ENCODE measurements at regions not wholly inside any gene's neighbourhood (a gene's known extent, or its start where the extent isn't known, plus 50 kb on each side); places are given as distances from the start of the nearest gene placed in this dataset.

DNA sequence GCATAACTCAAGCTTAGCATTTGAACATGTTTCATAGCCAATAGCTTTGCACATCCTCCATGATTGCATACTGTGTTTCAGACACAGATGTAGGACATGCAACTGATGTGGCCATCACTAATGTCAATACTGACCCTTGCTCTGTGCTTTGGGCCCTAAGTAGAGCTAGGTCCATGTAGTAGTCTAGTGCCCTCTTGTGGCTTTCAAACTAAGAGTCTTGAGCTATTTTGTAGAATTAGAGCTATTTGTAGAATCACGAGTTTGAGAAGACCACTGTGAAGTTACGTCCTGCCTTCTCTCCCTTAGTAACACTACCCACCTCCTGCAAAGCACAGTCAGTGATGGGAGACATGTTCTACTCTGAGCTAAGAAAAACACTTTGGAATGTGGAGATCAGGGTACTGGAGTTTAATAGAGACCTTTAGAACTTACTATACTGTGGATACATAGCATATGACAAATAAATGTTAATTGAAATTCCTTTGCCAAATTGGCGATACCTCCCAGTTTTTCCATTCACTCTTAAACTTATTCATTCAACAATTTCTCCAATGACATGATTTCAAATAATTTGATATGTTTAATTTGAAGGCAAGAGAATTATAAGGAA is 306.5 kb upstream of the TNP1 start:
- no peak overlapping the region for H3K4me3 ChIP-seq (ENCODE audit: low read depth, low read length)
- TF ChIP-seq, protein P1, sequence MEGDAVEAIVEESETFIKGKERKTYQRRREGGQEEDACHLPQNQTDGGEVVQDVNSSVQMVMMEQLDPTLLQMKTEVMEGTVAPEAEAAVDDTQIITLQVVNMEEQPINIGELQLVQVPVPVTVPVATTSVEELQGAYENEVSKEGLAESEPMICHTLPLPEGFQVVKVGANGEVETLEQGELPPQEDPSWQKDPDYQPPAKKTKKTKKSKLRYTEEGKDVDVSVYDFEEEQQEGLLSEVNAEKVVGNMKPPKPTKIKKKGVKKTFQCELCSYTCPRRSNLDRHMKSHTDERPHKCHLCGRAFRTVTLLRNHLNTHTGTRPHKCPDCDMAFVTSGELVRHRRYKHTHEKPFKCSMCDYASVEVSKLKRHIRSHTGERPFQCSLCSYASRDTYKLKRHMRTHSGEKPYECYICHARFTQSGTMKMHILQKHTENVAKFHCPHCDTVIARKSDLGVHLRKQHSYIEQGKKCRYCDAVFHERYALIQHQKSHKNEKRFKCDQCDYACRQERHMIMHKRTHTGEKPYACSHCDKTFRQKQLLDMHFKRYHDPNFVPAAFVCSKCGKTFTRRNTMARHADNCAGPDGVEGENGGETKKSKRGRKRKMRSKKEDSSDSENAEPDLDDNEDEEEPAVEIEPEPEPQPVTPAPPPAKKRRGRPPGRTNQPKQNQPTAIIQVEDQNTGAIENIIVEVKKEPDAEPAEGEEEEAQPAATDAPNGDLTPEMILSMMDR (IDR thresholded peaks at IDR 0.05; ENCODE audit: low read depth, low read length): peak; percentile 30; the same call in 1 of the 2 replicates

DNA sequence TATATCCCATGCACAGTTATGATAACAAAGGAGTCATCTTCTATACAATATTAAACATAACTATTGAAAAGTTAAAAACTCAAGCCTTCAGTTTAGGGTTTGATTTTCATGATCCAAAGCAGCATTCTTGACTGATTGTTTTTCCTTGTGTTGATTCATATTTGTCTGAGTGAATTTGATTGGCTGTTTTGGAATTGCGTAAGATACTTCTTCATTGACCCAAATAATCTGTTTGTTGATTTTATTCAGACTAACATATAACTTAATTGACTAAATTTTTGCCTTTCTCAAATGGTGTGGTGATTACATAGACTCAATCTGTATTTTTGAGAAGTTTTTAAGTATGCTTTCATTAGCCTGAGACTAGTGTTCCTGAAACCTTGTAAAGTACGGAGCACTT is 305.7 kb upstream of the TNP1 start:
- no peak overlapping the region for H3K4me3 ChIP-seq (ENCODE audit: low read depth, low read length)
- TF ChIP-seq, protein P1 (IDR thresholded peaks at IDR 0.05; ENCODE audit: low read depth, low read length): no peak

DNA sequence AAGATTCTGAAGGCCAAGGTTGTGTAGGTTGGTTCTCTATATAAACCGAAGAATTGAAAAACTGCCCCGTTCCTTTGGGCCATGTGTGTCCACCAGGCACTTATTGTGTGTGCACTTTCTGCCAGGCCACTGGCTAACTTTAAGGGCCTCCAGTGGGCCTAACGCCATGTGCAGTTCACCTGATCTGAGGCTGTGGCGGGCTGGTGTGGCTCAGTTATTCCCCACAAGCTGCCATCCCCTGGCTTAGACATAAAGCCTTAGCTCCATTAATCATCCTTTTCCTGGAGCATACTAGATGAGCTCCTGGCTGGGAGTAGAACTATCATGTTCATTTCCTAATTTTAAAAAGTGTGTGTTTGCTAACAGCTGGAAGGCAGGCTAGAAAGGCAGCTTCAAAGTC is 304.1 kb upstream of the TNP1 start:
- TF ChIP-seq, protein P1 (IDR thresholded peaks at IDR 0.05; ENCODE audit: low read depth, low read length): no peak
- H3K4me3 ChIP-seq (ENCODE audit: low read depth, low read length): no peak overlapping the region

DNA sequence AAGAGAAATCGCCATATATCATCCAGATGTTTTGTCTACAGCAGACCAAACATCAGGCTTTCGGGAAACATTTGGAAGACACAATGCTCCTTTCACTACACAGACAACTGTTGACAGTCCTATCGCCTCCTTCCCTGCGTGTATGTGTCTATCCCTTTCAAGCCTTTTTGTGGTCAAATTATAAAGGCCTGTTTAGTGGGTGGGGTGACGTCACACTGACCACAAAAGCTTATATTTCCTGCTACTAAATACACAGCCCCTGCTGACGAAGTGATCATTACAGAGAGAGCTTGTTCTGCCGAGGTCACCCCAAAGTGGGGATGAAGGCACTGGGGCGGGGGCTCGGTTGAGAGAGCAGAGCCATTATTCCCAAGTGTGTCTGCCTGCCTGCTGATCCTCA is 302.7 kb upstream of the TNP1 start:
- H3K4me3 ChIP-seq (ENCODE audit: low read depth, low read length): no peak overlapping the region

DNA sequence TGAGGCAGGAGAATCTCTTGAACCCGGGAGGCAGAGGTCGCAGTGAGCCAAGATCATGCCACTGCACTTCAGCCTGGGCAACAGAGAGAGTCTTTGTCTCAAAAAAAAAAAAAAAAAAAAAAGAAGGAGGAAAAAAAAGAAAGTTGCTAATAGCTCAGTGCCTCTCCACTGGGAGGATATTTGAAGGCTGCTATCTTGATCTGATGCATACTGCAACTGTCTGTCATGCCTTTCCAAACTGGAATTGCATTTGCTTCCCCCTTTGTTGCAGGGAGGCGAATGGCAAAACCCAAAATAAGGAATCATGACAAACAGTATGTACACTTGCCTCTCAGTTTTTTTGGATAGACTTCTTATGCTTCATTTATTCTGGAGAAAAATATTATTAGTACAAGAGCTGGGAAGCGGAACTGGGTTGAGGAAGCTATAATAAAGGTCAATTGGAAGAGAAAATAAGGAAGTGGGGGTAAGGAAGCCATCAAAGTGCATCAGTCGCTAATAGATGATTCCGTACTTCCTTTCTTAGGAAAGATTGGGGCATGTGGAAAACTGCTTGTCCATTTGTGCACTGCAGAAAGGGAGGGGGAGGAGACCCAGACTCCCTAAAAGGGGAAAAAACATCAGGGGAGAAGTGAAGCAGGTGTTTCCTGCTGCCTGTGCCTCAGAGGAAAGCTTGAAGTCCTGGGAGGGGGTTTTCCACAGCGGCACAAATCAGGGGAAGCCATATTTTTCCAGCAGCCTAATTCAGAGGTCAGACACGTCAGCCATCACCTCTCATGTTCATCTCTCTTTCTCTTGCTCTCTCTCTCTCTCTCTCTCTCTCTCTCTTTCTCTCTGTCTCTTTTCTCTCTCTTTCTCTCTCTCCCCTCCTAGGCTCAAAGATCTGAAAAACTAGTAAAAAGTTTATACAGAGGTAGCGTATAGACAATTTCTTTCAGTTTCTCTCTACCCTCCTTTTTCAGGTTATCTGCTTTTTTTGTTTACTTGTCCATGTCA is 301.4 kb upstream of the TNP1 start:
- TF ChIP-seq, protein P1 (IDR thresholded peaks at IDR 0.05; ENCODE audit: low read depth, low read length): no peak
- H3K4me3 ChIP-seq (ENCODE audit: low read depth, low read length): no peak overlapping the region

More for the DNA sequence above, 302.7 kb upstream of the TNP1 start:
- TF ChIP-seq, protein P1 (IDR thresholded peaks at IDR 0.05; ENCODE audit: low read depth, low read length): no peak

DNA sequence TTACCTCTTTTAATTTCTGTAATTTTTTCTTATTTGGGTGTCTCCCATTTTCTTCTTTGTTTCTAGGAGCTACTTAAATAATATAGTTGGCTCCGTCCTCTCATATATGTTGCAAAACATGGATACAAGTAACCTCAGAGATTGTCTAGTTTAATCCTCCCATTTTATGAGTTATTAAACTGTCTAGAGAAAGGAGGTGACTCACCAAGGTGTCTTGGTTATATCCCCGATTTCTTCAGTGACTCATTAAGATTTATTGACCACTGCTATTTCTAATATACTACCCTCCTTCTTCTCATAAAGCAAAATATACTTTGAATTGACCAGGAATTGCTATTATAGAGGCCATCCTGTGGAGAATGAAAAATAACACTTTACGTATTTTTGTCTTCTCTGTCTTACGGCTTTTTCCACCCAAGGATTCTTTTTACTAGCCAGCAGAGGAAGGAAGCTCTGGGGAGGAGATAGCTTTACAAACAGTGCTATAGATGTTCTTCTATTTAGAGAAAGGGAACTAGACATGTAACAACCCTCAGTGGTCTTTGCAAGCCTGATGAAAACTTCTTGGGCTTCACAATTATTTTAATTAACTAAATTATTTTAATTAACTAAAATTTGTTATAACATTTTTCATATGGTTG is 300.4 kb upstream of the TNP1 start:
- TF ChIP-seq, protein P1 (IDR thresholded peaks at IDR 0.05; ENCODE audit: low read depth, low read length): no peak

More for the DNA sequence above, 300.4 kb upstream of the TNP1 start:
- no peak overlapping the region for H3K4me3 ChIP-seq (ENCODE audit: low read depth, low read length)

All from WI38 (cell line).